ENCODE measurements at regions not wholly inside any gene's neighbourhood (a gene's known extent, or its start where the extent isn't known, plus 50 kb on each side); places are given as distances from the start of the nearest gene placed in this dataset.

GRCh38 chr4:108532187-108532586, 88.2 kb upstream of the RPL34 start:
- Histone ChIP-seq H3K27me3 (peaks cover 48% of the 10 kb centered on the region), H3K9me3 (no peaks in the 10 kb centered on the region), H3K4me3 (ENCODE audit: low read depth, low read length) (no peak overlapping the region), H3K36me3 (no peaks in the 10 kb centered on the region), H3K4me1 (no peaks in the 10 kb centered on the region)
- no peak for TF ChIP-seq CTCF (IDR thresholded peaks at IDR 0.05; ENCODE audit: low read depth, low read length)
- no peak for DNase-seq

- TF ChIP-seq CTCF (IDR thresholded peaks at IDR 0.05; ENCODE audit: low read depth, low read length): no peak
- Histone ChIP-seq H3K9me3 (no peaks in the 10 kb centered on the region), H3K4me1 (no peaks in the 10 kb centered on the region), H3K4me3 (ENCODE audit: low read depth, low read length) (no peak overlapping the region), H3K27me3 (peaks cover 50% of the 10 kb centered on the region), H3K36me3 (no peaks in the 10 kb centered on the region)
- DNase-seq: no peak
These were observed 88.9 kb upstream of the RPL34 start for GRCh38 chr4:108531461-108531860.

- Histone ChIP-seq H3K9me3 (no peaks in the 10 kb centered on the region), H3K4me1 (no peaks in the 10 kb centered on the region), H3K27me3 (peaks cover 47% of the 10 kb centered on the region), H3K4me3 (ENCODE audit: low read depth, low read length) (no peak overlapping the region), H3K36me3 (no peaks in the 10 kb centered on the region)
- no peak for DNase-seq
- TF ChIP-seq CTCF (IDR thresholded peaks at IDR 0.05; ENCODE audit: low read depth, low read length): no peak
These were observed 90.1 kb upstream of the RPL34 start for GRCh38 chr4:108529984-108530905.

GRCh38 chr4:108529102-108529501, 91.3 kb upstream of the RPL34 start:
- Histone ChIP-seq H3K36me3 (no peaks in the 10 kb centered on the region), H3K4me1 (no peaks in the 10 kb centered on the region), H3K4me3 (ENCODE audit: low read depth, low read length) (no peak overlapping the region), H3K9me3 (no peaks in the 10 kb centered on the region), H3K27me3 (peaks cover 50% of the 10 kb centered on the region)
- no peak for TF ChIP-seq CTCF (IDR thresholded peaks at IDR 0.05; ENCODE audit: low read depth, low read length)
- DNase-seq: no peak

- TF ChIP-seq CTCF (IDR thresholded peaks at IDR 0.05; ENCODE audit: low read depth, low read length): no peak
- no peaks in the 10 kb centered on the region for H3K9me3 ChIP-seq
- H3K27me3 ChIP-seq: peaks cover 50% of the 10 kb centered on the region
- DNase-seq: no peak
- no peaks in the 10 kb centered on the region for H3K36me3 ChIP-seq
- no peaks in the 10 kb centered on the region for H3K4me1 ChIP-seq
- H3K4me3 ChIP-seq (ENCODE audit: low read depth, low read length): no peak overlapping the region
These were observed 92.7 kb upstream of the RPL34 start for GRCh38 chr4:108527723-108528122.

GRCh38 chr4:108520807-108521206, 99.6 kb upstream of the RPL34 start:
- DNase-seq: no peak
- Histone ChIP-seq H3K27me3 (peaks cover 60% of the 10 kb centered on the region), H3K4me3 (ENCODE audit: low read depth, low read length) (no peak overlapping the region), H3K36me3 (no peaks in the 10 kb centered on the region), H3K9me3 (no peaks in the 10 kb centered on the region; the same call in 1 of the 2 replicates), H3K4me1 (no peaks in the 10 kb centered on the region)
- TF ChIP-seq CTCF (IDR thresholded peaks at IDR 0.05; ENCODE audit: low read depth, low read length): no peak

All from BE2C (cell line).